ENCODE measurements at regions not wholly inside any gene's neighbourhood (a gene's known extent, or its start where the extent isn't known, plus 50 kb on each side); places are given as distances from the start of the nearest gene placed in this dataset.

DNA sequence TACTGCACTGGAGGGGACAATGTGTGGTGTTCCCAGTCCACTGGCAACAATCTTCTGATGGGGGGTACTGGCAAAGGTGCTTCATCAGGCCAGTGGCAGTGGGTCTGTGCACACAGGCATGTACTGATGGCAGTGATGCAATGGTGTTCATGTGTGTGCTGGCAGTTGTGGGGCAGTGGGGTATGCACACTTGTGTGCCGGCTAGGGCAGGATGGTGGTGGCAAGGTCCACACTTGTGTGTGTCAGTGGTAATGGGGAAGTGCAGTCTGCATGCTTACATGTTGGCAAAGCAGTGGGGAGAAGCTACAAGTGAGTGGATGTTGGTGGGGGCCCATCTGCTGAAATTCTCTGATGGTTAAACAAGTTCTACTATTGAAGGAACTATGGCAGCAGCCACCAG is 504.6 kb upstream of the ZNF462 start:
- no peak for DNase-seq

DNA sequence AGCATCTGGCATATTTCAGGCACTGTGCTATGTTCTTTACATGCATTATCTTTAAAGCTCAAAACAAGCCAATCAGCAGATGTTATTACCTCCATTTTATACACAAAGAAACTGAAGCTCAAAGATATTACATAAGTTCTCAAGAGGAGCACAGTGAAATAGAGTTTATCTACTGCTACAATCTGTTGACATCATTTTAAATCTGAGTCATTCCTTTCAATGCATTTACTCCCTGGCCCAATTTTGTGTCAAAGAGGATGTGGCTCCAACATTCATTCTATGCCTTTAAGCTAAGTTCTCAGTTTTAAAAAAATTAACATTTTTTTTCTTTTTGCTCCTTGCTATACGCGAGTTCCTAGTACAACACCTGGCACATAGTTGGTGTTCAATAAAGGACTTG is 486.3 kb upstream of the ZNF462 start:
- no peak for DNase-seq

DNA sequence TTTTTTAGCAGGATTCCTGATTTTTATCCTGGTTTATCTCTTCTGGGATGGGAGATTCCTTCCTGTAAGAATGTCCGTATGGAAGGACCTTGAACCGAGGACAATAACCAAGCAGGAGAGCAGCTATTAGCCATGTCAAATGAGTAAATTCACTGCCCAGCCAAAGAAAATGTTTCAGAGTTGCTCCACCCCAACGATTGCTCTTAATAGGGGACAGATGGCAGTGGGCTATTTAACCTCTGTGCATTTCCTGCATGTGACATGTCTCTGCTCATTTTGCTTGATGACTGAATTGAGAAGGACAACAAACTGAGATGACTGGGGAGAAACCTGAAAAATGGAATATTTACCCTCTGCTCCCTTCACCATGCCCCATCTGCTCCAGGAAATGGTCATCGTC is 479.9 kb upstream of the ZNF462 start:
- DNase-seq: no peak

DNA sequence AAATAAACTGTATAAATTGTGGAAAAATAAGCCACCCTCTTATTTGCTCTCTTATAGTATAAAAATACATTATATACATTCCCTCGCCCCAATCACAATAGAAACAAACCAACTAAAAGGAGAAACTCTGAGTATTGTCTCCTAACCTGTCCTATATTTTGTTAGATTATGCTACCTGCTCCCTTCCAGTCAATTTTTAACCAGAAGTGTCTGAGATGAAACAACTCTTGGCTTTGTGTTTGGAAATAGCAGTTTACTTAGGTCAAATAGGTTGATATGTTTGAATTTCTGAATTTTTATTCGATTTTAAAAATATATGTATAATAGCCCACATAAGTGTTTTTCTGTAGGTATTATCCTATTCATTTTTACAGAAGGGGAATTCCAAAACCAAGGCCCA is 475.0 kb upstream of the ZNF462 start:
- no peak for DNase-seq

DNA sequence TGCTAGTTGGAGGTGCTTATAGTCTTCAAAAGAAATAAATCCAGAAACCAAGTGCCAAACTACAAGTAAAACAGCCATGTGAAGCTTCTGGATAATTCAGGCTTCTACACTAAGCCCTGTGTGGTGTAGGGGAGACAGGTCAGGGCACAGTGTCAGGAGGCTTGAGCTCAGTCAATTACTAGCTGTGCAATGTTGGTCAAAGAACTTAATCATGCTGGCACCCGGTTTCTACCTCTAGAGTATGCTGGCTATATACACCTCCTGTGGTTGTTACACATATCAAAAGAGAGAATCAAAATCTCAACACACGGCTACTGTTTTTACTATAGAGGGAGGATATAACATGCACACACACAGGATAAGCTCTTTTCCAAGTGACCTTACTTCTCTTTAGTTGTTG is 469.7 kb upstream of the ZNF462 start:
- DNase-seq: no peak

DNA sequence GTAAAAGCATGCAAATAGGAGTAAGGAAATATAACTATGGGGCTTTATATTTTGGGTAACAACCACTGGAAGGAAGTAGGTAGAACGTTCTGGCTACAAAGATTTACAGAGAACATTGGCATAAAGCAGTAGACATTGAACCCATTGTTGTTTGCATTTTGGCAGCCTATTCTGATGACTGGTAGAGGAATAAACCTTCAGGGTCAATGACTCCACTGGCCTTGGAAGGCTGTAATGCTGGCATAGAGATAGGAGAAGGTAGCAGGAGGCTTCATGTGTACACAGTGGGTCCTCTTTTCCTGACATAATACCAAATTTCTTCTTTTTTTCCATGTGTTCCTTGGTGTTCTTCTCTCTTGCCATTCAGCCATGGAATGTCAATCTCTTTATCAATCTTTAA is 462.8 kb upstream of the ZNF462 start:
- DNase-seq: no peak

DNA sequence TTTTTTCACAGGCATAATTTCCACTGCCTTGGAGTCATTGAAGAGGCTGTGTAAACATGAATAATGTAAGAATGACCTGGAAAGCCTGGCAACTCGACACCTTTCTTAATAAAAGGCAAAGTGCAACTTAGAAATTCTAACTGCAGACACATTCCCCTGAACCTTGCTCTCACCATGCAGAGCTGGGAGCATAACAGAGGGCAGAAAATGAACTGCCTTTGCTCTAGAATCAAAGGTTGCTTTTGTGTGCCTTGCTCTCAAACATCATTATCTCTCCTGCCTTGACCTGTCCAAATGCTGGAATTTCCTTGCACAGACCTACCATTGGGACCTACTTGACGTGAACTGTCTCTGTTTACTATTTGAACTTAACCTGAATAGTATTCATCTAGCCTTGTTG is 462.0 kb upstream of the ZNF462 start:
- no peak for DNase-seq

DNA sequence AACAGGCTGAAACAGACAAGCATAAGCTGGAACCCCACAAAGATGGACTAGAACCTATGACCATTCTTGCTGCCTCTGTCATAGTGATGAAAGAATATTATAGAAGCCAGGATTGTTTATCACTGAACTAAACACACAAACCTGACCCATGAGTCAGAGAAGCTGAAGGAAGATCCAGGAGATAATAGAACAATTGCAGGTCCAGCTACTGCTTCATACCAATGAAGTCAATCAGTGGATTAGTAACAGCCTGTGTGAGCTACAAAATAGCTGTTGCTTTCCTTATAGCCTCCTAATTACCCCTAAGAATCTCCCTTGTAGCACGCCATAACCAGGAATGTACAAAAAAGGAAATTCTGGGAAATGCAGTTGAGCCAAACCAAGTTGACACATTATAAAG is 459.9 kb upstream of the ZNF462 start:
- no peak for DNase-seq

DNA sequence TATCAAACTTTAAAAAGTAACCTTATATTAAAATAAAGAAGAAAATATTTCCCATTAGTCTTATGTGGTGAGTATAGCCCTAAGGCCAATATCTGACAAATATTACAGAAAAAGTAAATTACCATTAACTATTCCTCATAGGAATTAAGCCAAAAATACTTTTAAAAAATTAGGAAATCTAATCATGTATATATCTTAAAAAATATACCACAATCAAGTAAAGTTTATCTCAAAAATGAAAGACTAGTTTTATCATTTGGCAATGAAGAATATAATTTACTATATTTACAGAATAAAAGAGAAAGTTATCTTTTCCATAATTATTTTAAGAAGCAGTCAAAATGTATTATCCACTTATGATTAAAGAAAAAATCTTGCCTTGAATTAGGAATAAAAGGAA is 458.8 kb upstream of the ZNF462 start:
- no peak for DNase-seq

DNA sequence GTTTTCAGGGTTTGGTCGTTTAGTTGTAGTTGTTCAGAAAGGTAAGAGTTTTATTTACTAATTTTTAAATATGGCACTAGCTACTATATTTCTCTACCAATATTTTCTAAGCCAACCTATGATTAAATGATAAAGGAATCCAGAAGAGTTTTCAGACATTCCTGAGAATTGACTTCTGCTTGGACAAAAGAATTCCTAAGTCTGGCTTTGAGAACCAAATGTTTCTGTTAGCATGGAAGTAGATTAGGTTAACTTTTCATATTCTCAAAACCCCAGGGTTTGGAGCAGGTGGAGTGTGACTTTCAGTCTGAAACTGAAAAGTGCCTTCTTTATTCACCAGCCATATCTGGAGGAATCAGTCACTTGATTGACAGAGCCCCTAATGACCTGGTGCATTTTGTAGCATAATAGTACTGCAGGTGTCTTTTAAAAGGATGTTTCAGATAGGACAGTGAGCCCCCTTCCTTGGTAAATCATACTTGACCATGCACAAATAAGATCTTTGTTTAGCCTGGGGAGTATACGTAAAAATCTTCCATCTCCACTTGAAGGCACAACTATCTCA is 457.0 kb upstream of the ZNF462 start:
- DNase-seq: no peak

DNA sequence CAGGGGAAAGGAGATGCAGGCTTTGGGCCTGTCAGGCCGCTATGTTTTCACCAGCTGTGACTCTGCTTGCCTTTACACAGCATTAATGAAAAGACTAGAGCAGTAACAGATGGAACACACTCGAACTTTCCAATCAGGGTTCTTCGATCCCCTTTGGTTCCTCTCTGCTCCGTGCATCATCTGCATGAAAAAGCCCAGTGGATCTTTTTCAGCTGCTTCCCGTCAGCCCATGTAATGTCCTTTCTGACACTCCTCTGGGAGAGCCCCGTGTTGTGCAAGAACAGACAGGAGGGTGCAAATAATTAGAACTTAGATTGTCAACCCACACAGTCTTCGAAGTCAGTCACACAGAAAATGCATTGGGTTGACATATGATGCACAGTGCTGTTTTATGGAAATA is 448.9 kb upstream of the ZNF462 start:
- no peak for DNase-seq

DNA sequence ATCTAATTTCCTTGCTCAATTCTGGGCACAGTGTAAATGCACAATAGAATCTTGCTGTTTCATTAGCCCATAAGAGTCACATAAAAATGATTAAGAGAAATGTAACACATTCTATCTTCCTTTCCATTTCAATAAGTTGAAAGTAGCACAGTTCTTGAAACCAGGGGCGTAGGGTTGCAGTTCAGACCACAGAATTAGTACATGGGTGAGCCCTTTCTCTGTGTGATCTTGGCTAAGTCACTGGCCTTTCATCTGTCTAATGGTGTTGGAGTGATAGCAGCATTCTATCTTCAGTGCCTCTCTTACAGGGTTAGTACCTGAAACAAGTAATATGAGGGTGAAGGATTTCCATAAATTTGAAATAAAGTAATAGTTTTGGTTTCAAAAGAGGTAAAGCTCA is 445.3 kb upstream of the ZNF462 start:
- DNase-seq: no peak

DNA sequence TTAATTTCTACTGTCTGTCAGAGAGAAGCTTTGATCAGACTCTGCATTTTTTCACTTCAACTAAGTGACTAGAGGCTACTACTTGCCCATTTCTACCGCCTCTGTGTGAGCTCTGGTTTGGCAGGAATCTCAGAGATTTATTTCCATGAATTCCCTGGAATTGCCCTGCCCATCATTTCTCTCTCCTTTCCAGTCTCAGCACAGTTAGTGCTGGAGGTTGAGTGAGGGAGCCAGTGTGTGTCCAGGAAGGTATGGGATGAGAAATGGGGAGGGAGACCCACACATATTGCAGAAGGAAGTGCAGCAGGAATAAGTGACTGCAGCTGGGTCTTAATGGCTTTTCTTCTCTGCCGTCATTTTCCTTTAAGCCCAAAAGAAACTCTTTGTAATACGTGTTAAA is 443.1 kb upstream of the ZNF462 start:
- DNase-seq: no peak

DNA sequence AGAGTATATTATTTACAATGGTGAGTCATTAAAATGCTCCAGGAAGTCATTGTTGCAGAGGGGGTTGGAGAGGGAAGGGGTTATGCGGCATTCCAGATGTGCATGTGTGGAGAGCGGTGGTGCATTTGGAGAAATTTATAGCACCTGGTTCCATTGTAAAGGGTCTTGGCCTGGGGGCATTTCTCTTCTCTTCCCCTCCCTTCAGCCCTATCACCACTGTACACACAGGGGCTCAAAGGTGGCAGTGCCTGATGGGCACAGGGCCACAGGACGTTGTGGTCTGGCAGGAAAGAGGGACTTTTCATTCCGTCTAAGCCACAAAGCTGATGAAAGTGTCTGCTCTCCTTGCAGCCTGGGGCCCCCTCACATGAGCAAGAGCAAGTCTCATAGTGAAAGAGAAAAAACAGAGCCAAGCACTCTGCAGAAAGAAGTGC is 442.4 kb upstream of the ZNF462 start:
- no peak for DNase-seq

DNA sequence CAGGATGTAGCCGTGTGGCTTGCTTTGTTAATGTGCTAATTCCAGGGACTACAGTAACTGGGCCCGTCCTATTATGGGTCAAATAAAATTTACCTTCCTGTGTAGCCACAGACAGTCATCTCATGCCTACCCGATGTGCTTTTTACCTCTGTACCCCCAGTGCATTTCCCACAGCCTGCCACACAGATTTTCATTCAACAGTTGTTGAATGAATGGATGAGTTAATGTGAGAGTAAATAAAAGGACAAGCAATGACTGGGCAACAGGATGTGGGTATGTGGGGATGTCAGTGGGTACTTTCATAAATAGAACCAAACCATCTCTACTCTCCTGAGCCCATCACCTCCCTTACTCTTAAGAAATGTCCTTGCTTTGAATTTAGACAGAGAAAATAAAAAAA is 441.2 kb upstream of the ZNF462 start:
- DNase-seq: no peak

DNA sequence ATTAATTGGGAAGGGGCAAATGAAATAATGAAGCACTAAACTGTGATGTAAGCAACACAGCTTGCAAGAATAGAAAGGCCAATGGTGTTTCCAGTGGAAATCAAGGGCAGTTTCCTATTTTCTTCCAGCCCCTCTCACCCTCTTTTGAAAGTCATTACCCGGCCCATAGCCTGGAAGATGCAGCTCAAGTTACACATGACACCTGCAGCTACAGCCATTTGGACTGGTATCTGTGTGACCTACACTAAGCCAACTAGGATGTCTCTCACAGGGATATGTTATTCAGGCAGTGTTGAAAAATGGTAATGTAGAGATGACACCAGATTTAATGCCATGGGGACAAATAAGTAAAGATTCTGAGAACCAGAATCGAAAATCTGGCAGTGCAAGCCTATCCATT is 439.4 kb upstream of the ZNF462 start:
- DNase-seq: no peak

DNA sequence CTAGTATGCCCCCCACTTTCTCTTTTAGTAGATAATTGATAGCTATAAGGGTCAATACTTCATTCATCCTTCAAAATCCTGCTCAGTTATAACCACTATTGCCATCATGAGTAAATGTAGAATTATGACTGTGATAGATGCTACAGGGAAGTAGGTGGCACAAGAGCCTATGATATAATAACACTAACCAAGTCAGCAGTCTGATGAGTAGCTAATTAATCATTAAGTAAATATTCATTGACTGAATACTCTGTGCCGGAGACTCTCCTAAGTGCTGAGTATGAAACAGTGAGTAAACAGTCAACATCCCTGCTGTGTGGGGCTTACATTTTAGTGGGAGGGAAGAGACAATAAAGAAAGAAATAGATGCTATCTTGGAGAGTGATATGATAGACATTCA is 430.3 kb upstream of the ZNF462 start:
- DNase-seq: no peak

DNA sequence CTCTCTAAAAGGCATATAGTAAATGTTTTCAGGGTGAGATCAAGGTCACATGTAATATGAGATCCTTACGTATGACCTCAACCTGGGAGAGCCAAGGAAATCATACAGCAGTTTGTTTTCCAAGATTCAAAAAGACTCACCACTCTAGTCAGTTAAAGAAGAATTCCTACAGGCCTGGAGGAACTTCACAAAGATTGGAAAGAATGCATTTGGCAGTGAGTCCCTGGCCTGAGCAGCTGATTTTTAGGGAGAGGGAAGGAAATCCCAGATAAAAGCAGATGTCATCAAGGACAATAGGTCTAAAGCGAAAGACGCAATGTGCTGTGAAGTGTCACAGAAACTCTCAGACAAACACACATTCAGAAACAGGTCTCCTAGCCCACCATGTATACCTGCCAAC is 424.0 kb upstream of the ZNF462 start:
- no peak for DNase-seq

DNA sequence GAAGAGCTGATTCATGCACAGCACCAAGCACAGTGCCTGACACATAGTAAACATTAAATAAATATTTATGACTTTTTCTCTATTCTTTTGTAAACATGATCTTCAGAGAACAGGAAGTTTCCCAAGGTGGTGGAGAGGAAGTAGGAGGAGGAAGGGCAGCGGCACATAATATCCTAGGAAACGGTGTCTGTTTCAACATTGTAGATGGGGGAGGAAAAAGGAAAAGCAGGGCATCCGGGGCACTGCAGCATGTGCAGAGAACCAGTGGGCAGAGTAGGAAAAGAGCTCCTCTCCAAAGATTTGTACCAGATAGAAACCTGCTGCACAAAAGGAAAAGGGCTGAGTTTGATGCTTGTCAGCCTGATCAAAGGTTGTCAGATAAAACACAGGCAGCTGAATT is 421.7 kb upstream of the ZNF462 start:
- DNase-seq: no peak

DNA sequence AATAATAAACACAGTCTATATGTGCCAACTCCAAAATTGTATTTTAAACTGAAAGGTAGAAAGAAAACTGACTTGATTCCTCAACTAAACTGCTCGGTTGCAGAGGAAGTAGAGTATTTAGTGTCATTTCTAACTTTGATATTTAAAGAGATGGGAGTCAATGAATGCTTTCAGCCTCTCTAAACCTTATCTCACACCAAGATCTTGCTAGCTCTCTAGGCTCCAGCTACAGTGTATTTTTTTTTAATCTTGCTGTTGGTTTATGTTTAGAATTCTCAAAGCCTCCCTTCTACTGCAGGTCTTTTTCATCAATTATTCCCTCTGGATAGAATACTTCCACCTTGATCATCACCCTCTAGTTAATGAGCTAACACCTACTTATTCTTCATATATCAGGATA is 419.4 kb upstream of the ZNF462 start:
- DNase-seq: no peak

DNA sequence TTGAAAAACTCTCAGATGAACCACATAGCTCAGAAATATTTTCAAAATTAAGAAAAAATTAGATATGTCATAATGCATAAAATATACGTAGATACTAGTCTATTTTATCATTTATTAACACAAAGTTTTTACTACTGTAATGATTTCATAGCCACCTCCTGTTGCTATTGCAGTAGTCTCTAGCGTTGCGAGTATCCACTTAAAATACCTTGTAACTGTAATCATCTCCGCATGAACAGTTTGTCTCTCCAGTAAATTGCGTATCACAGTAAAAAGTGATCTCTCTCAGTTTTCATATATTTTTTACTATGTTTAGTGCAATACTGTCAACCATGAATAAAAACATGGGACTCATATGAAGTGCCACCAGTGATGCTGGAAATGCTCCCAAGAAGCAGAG is 417.9 kb upstream of the ZNF462 start:
- DNase-seq: no peak

DNA sequence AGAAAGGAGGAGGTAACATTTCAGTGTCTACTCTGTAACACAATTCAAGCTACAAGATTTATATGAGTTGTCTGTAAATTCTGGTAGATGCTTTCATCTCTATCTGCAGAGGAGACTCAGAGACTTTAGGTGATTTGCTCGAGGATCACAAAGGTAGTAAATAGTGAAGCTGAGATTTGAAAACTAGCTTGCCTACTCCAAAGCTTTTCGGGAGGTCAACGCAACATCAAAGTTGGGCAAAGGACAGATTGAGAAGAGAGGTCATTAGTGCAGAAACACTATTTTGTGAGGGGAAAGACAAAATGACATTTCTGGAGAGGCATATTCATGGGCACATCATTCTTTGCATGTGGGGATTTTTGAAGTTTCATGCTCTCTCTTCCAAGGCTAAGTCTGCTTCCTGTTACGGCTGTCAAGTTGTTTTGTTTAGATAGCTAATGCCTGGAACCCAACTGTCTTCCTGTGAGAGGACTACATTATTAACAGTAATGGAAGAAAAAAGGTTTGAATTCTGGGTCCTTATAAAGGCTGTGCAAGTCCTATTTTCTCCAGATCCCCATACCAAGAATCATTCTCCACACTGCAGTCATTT is 413.5 kb upstream of the ZNF462 start:
- no peak for DNase-seq

DNA sequence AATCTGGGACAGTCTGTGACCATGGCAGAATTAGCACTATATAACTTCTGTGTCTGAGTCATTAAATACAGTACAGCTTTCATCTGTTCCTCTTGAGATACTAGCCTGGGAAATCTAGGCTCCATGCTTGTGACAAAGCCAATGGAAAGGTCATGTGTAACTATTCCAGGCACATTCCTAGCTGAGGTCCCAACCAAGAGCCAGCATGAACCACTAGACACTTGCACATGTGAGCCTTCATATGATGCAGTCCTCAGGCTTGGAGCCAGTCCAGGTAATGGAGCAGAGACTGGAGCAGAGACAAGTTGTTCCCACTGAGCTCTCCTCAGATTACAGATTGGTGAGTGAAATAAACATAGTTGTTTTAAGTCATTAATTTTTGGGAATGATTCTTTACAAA is 412.4 kb upstream of the ZNF462 start:
- no peak for DNase-seq

DNA sequence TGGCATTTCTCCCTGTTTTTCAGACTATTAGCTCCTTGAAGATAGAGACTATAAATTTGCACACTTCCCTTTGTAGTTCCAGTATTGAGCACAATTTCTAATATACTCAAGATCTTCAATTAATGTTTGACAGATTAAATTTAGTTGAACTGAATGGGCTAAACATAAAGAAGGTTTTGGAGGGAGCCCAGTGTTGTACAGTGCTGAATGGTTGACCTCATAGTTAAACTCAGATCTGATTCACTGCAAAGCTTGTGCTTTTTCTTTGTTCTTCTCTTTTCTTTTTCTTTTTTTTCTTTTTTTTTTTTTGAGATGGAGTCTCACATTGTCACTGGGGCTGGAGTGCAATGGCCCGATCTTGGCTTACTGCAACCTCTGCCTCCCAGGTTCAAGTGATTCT is 411.7 kb upstream of the ZNF462 start:
- DNase-seq: no peak

DNA sequence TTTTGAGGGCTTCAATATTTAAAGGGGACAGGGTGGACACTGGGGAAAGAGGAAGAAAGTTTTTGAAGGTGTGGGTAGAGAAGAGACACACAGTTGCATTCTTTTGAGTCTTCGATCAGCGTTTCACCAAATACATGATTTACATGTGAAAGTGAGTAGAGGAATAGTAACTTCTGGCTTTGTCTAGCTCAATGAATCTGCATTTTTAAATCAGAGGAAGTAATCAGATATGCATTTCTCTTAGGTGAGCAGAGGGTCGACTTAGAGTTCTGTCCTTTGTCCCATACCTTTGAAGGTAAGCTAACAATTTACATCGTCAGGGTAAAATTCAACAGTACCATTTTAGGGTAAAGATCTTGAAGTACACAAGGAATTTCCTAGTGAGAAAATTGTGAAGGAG is 406.4 kb upstream of the ZNF462 start:
- DNase-seq: no peak
